H9 (cell line): ENCODE measurements at regions not wholly inside any gene's neighbourhood (a gene's known extent, or its start where the extent isn't known, plus 50 kb on each side); places are given as distances from the start of the nearest gene placed in this dataset.
"Not testable (repeated sequence)": the region's sequence is repeated elsewhere in the genome, so short reads cannot be mapped to it uniquely, and the experiment has no call there.

Experiments
- DNase-seq: peaks from one replicate; pipeline ENCODE4 v3.0.0-alpha.2; 2017
- H2AFZ ChIP-seq: one replicate; pipeline ENCODE4 v1.6.1; 2013; ENCODE audit warnings: mild to moderate bottlenecking, low read length, control low read depth, moderate library complexity
- H2AK5ac ChIP-seq: 2 replicates; pipeline ENCODE4 v1.6.1; 2013; ENCODE audit warnings: low read length, control low read depth, mixed read lengths; ENCODE audit not compliant: insufficient read length
- H2BK120ac ChIP-seq: one replicate; pipeline ENCODE4 v1.6.1; 2013; ENCODE audit warnings: low read depth, mild to moderate bottlenecking, low read length, control low read depth, inconsistent platforms; ENCODE audit not compliant: poor library complexity, severe bottlenecking
- H2BK12ac ChIP-seq: 2 replicates; pipeline ENCODE4 v1.6.1; 2013; ENCODE audit warnings: low read length, control low read depth, mixed read lengths, low read depth; ENCODE audit not compliant: insufficient read length
- H2BK15ac ChIP-seq: 2 replicates; pipeline ENCODE4 v1.6.1; 2013; ENCODE audit warnings: low read depth, low read length, control low read depth
- H2BK20ac ChIP-seq: one replicate; pipeline ENCODE4 v1.6.1; 2013; ENCODE audit warnings: low read depth, mild to moderate bottlenecking, low read length, control low read depth, inconsistent platforms; ENCODE audit not compliant: poor library complexity, severe bottlenecking
- H2BK5ac ChIP-seq: 2 replicates; pipeline ENCODE4 v1.6.1; 2013; ENCODE audit warnings: low read length, control low read depth, mixed read lengths; ENCODE audit not compliant: insufficient read length
- H3K14ac ChIP-seq: 2 replicates; pipeline ENCODE4 v1.6.1; 2013; ENCODE audit warnings: low read length, control low read depth; ENCODE audit not compliant: insufficient read depth
- H3K18ac ChIP-seq: 2 replicates; pipeline ENCODE4 v1.6.1; 2013; ENCODE audit warnings: low read depth, mild to moderate bottlenecking, mixed read lengths, low read length, control low read depth; ENCODE audit not compliant: insufficient read length
- H3K23ac ChIP-seq: 2 replicates; pipeline ENCODE4 v1.6.1; 2013; ENCODE audit warnings: low read length, control low read depth, mixed read lengths, low read depth; ENCODE audit not compliant: insufficient read length
- H3K23me2 ChIP-seq: 2 replicates; pipeline ENCODE4 v1.6.1; 2013; ENCODE audit warnings: low read depth, mild to moderate bottlenecking, mixed read lengths, low read length, control low read depth; ENCODE audit not compliant: insufficient read length, poor library complexity, severe bottlenecking
- H3K27ac ChIP-seq: 2 replicates; pipeline ENCODE4 v1.5.1; 2013; ENCODE audit warnings: low read length, control low read depth, mixed read lengths, low read depth; ENCODE audit not compliant: insufficient read length
- H3K27me3 ChIP-seq: 2 replicates; pipeline ENCODE4 v1.6.1; 2013; ENCODE audit warnings: low read length, control low read depth, inconsistent platforms; ENCODE audit not compliant: insufficient read depth
- H3K4ac ChIP-seq: 2 replicates; pipeline ENCODE4 v1.6.1; 2013; ENCODE audit warnings: low read depth, mild to moderate bottlenecking, control low read depth, inconsistent platforms, low read length, moderate library complexity
- H3K4me1 ChIP-seq: 2 replicates; pipeline ENCODE4 v1.6.1; 2013; ENCODE audit warnings: low read length, control low read depth, inconsistent platforms; ENCODE audit not compliant: insufficient read depth
- H3K4me2 ChIP-seq: 2 replicates; pipeline ENCODE4 v1.6.1; 2013; ENCODE audit warnings: low read length, control low read depth, mixed read lengths; ENCODE audit not compliant: insufficient read length, insufficient read depth
- H3K56ac ChIP-seq: 2 replicates; pipeline ENCODE4 v1.6.1; 2013; ENCODE audit warnings: low read depth, mild to moderate bottlenecking, mixed read lengths, low read length, control low read depth; ENCODE audit not compliant: insufficient read length
- H3K79me1 ChIP-seq: 2 replicates; pipeline ENCODE4 v1.6.1; 2013; ENCODE audit warnings: low read depth, mild to moderate bottlenecking, moderate library complexity, low read length, control low read depth, inconsistent platforms; ENCODE audit not compliant: insufficient read depth, poor library complexity, severe bottlenecking
- H3K79me2 ChIP-seq: 2 replicates; pipeline ENCODE4 v1.6.1; 2013; ENCODE audit warnings: low read length, control low read depth, inconsistent platforms; ENCODE audit not compliant: insufficient read depth
- H3K9ac ChIP-seq: 2 replicates; pipeline ENCODE4 v1.6.1; 2013; ENCODE audit warnings: low read length, control low read depth, mixed read lengths; ENCODE audit not compliant: insufficient read length; ENCODE audit errors: extremely low read depth
- H3K9me3 ChIP-seq: one replicate; pipeline ENCODE4 v1.6.1; 2013; ENCODE audit warnings: low read depth, low read length, inconsistent platforms; ENCODE audit not compliant: control insufficient read depth
- H3T11ph ChIP-seq: one replicate; pipeline ENCODE4 v1.6.1; 2013; ENCODE audit warnings: mild to moderate bottlenecking, low read length, control low read depth, inconsistent platforms
- H4K20me1 ChIP-seq: one replicate; pipeline ENCODE4 v1.6.1; 2013; ENCODE audit not compliant: control insufficient read depth, insufficient read length, insufficient read depth
- H4K5ac ChIP-seq: 2 replicates; pipeline ENCODE4 v1.6.1; 2013; ENCODE audit warnings: low read depth, mild to moderate bottlenecking, mixed read lengths, low read length, control low read depth; ENCODE audit not compliant: insufficient read length
- H4K8ac ChIP-seq: replicated peaks from 2 replicates; pipeline ENCODE4 v1.6.1; 2013; ENCODE audit warnings: low read length, control low read depth, mixed read lengths, low read depth; ENCODE audit not compliant: insufficient read length
- H4K91ac ChIP-seq: 2 replicates; pipeline ENCODE4 v1.6.1; 2013; ENCODE audit warnings: low read depth, mild to moderate bottlenecking, moderate library complexity, mixed read lengths, low read length, control low read depth; ENCODE audit not compliant: insufficient read length
- H3K27ac Mint-ChIP-seq, 3 experiments: 2 replicates in 2 of 3; 3 replicates in 1 of 3; pipeline ENCODE4 v1.8.0; 2020 to 2021; ENCODE audit warnings: mixed read lengths in 3 of 3, mild to moderate bottlenecking in 1 of 3, moderate library complexity in 1 of 3
- H3K27me3 Mint-ChIP-seq: 2 replicates; pipeline ENCODE4 v1.8.0; 2021; ENCODE audit warnings: low read depth, mild to moderate bottlenecking, moderate library complexity, mixed read lengths
- H3K36me3 Mint-ChIP-seq, 3 experiments: 2 replicates in 2 of 3; 3 replicates in 1 of 3; pipeline ENCODE4 v1.8.0; 2020 to 2021; ENCODE audit warnings: low read depth in 3 of 3, mixed read lengths in 3 of 3; ENCODE audit not compliant: insufficient read depth in 1 of 3
- H3K4me1 Mint-ChIP-seq, 2 experiments: 2 replicates each; pipeline ENCODE4 v1.8.0; 2020; ENCODE audit warnings: mixed read lengths in 2 of 2
- H3K4me3 Mint-ChIP-seq, 2 experiments: 2 replicates in 1 of 2; 3 replicates in 1 of 2; pipeline ENCODE4 v1.8.0; 2020 to 2021; ENCODE audit warnings: mild to moderate bottlenecking in 2 of 2, mixed read lengths in 2 of 2, moderate library complexity in 1 of 2
- H3K9me3 Mint-ChIP-seq, 2 experiments: 2 replicates in 1 of 2; 3 replicates in 1 of 2; pipeline ENCODE4 v1.8.0; 2020; ENCODE audit warnings: mild to moderate bottlenecking in 2 of 2, mixed read lengths in 2 of 2, moderate library complexity in 1 of 2
- WGBS: extraction: QIAGEN DNeasy Blood & Tissue Kit; methylation state at CpG from one replicate; pipeline ENCODE4 v1.1.7; 2013; ENCODE audit warnings: missing lambda C conversion rate, low lambda C conversion rate, mixed read lengths; ENCODE audit not compliant: insufficient read length; ENCODE audit errors: extremely low coverage; 5-methylcytosine and 5-hydroxymethylcytosine counted together
- TF ChIP-seq, protein P1 (sequence below): fragments of 200-600 bp; sonication (generic); conservative IDR thresholded peaks from 3 replicates; pipeline ENCODE4 v1.8.0; 2021; ENCODE audit warnings: antibody characterized with exemption, mild to moderate bottlenecking

- Histone ChIP-seq H4K5ac (no peak overlapping the region), H3K23me2 (peaks cover 5% of the 10 kb centered on the region), H3K9me3 (no peaks in the 10 kb centered on the region), H2AFZ (no peak overlapping the region), H4K91ac (no peak overlapping the region), H3K79me1 (no peaks in the 10 kb centered on the region), H3K27ac (no peak overlapping the region), H4K20me1 (no peaks in the 10 kb centered on the region), H3T11ph (no peak overlapping the region), H3K14ac (no peak overlapping the region), H4K8ac (no peak overlapping the region), H2BK120ac (no peak overlapping the region), H3K27me3 (peaks cover 19% of the 10 kb centered on the region; the same call in 1 of the 2 replicates), H2AK5ac (no peak overlapping the region), H2BK15ac (no peak overlapping the region), H3K18ac (no peak overlapping the region), H2BK5ac (no peak overlapping the region), H3K79me2 (no peaks in the 10 kb centered on the region), H3K23ac (no peak overlapping the region), H3K9ac (no peak overlapping the region), H2BK20ac (no peak overlapping the region), H3K4me1 (no peaks in the 10 kb centered on the region), H3K4me2 (no peak overlapping the region), H3K4ac (no peak overlapping the region), H2BK12ac (no peak overlapping the region), H3K56ac (no peak overlapping the region)
- peaks cover 75% of the 10 kb centered on the region for H3K27me3 Mint-ChIP-seq
- no peak overlapping the region for H3K27ac Mint-ChIP-seq
- no CpG with 5 or more reads among the region's 3 CpGs for WGBS
- no peaks in the 10 kb centered on the region for H3K9me3 Mint-ChIP-seq
- no peaks in the 10 kb centered on the region; a peak in 1 of 4 replicates for H3K4me1 Mint-ChIP-seq
- H3K36me3 Mint-ChIP-seq = no peaks in the 10 kb centered on the region
- DNase-seq = no peak
- TF ChIP-seq, protein P1, sequence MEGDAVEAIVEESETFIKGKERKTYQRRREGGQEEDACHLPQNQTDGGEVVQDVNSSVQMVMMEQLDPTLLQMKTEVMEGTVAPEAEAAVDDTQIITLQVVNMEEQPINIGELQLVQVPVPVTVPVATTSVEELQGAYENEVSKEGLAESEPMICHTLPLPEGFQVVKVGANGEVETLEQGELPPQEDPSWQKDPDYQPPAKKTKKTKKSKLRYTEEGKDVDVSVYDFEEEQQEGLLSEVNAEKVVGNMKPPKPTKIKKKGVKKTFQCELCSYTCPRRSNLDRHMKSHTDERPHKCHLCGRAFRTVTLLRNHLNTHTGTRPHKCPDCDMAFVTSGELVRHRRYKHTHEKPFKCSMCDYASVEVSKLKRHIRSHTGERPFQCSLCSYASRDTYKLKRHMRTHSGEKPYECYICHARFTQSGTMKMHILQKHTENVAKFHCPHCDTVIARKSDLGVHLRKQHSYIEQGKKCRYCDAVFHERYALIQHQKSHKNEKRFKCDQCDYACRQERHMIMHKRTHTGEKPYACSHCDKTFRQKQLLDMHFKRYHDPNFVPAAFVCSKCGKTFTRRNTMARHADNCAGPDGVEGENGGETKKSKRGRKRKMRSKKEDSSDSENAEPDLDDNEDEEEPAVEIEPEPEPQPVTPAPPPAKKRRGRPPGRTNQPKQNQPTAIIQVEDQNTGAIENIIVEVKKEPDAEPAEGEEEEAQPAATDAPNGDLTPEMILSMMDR = no peak
- H3K4me3 Mint-ChIP-seq = no peak overlapping the region
Measured at GRCh38 chr6:166251211-166251610, 57.0 kb downstream of the PRR18 start.

DNA sequence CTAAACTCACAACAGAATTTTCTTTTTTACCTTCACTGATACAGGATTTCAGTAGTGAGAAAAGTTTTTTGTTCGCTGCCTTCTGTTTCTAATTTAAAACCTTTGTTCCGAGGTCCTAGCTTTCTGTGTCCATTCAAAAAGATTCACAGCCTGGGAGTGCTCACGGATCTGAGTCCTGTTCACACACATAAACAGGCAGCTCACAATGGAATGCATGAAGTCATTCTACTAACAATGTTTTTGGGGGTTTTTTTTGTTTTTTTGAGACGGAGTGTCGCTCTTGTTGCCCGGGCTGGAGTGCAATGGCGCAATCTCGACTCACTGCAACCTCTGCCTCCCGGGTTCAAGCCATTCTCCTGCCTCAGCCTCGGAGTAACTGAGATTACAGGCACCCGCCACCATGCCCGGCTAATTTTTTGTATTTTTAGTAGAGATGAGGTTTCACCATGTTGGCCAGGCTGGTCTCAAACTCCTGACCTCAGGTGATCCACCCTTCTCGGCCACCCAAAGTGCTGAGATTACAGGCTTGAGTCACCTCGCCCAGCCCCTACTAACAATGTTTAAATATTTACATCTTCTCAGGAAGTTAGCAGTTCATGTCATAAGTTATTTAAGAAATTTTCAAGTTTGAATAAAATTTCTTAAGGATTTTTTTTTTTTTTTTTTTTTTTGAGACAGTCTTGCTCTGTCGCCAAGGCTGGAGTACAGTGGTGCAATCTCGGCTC, 59.0 kb downstream of the PRR18 start:
- H2AFZ ChIP-seq, H2BK5ac ChIP-seq, H3K14ac ChIP-seq, H3T11ph ChIP-seq, H3K23ac ChIP-seq, H3K4me3 Mint-ChIP-seq, H3K27ac ChIP-seq, H4K5ac ChIP-seq, H4K20me1 ChIP-seq, H3K18ac ChIP-seq, H2BK120ac ChIP-seq, H2BK20ac ChIP-seq, H3K4ac ChIP-seq, H3K27ac Mint-ChIP-seq, H2BK15ac ChIP-seq, H2BK12ac ChIP-seq, H3K4me2 ChIP-seq, H3K9me3 Mint-ChIP-seq, H4K91ac ChIP-seq, H4K8ac ChIP-seq, H3K9me3 ChIP-seq, H3K4me1 ChIP-seq, H3K9ac ChIP-seq, H3K79me2 ChIP-seq, H2AK5ac ChIP-seq, H3K4me1 Mint-ChIP-seq, H3K23me2 ChIP-seq, DNase-seq, H3K56ac ChIP-seq, H3K36me3 Mint-ChIP-seq, H3K79me1 ChIP-seq: not testable (repeated sequence)
- WGBS = no CpG with 5 or more reads among the region's 16 CpGs
- peaks cover 69% of the 10 kb centered on the region for H3K27me3 Mint-ChIP-seq
- peaks cover 11% of the 10 kb centered on the region; the same call in 1 of the 2 replicates for H3K27me3 ChIP-seq
